ENCODE measurements at regions not wholly inside any gene's neighbourhood (a gene's known extent, or its start where the extent isn't known, plus 50 kb on each side); places are given as distances from the start of the nearest gene placed in this dataset.

GRCh38 chr7:68505721-68506120 lies 1092.6 kb upstream of the AUTS2 start:
- WGBS: 85% methylated on average over 4 of the region's 4 CpGs

GRCh38 chr7:68507668-68508067 lies 1090.6 kb upstream of the AUTS2 start:
- H3K9me3 ChIP-seq (ENCODE audit: control insufficient read depth in 4 of 4, low read length in 3 of 4): peaks cover 2 to 19% (median 15%) of the 10 kb centered on the region in 4 donors
- no peaks in the 10 kb centered on the region for H3K36me3 ChIP-seq (ENCODE audit: control insufficient read depth in 4 of 4, insufficient read depth in 3 of 4, low read depth in 1 of 4, low read length in 3 of 4)
- H3K27me3 ChIP-seq (ENCODE audit: control insufficient read depth in 4 of 4, insufficient read depth in 4 of 4, low read length in 3 of 4): no peaks in the 10 kb centered on the region
- H3K4me1 ChIP-seq (ENCODE audit: control insufficient read depth in 4 of 4, insufficient read depth in 4 of 4, low read length in 3 of 4): no peaks in the 10 kb centered on the region
- H3K4me3 ChIP-seq (ENCODE audit: low read depth in 1 of 3, low read length in 3 of 3): no peak overlapping the region
- TF ChIP-seq FOXA2 (IDR thresholded peaks at IDR 0.05) (no peak), REST (IDR thresholded peaks at IDR 0.05) (no peak), HNF4G (IDR thresholded peaks at IDR 0.05) (no peak)
- H3K9ac ChIP-seq (ENCODE audit: low read depth in 1 of 2, low read length in 2 of 2): no peak overlapping the region
- 77% methylated on average over 4 of the region's 4 CpGs for WGBS
- no peak for DNase-seq (ENCODE audit: low spot score)
- no peak overlapping the region for H3K27ac ChIP-seq (ENCODE audit: low read depth in 1 of 2, low read length in 2 of 2)

More at GRCh38 chr7:68505721-68506120, 1092.6 kb upstream of the AUTS2 start:
- Histone ChIP-seq H3K4me1 (ENCODE audit: control insufficient read depth in 4 of 4, insufficient read depth in 4 of 4, low read length in 3 of 4) (no peaks in the 10 kb centered on the region), H3K27me3 (ENCODE audit: control insufficient read depth in 4 of 4, insufficient read depth in 4 of 4, low read length in 3 of 4) (no peaks in the 10 kb centered on the region), H3K27ac (ENCODE audit: low read depth in 1 of 2, low read length in 2 of 2) (no peak overlapping the region), H3K9ac (ENCODE audit: low read depth in 1 of 2, low read length in 2 of 2) (no peak overlapping the region), H3K9me3 (ENCODE audit: control insufficient read depth in 4 of 4, low read length in 3 of 4) (peaks cover 2 to 19% (median 14%) of the 10 kb centered on the region in 4 donors), H3K36me3 (ENCODE audit: control insufficient read depth in 4 of 4, insufficient read depth in 3 of 4, low read depth in 1 of 4, low read length in 3 of 4) (no peaks in the 10 kb centered on the region), H3K4me3 (ENCODE audit: low read depth in 1 of 3, low read length in 3 of 3) (no peak overlapping the region)
- DNase-seq (ENCODE audit: low spot score): no peak
- TF ChIP-seq MAX (IDR thresholded peaks at IDR 0.05): no peak
- TF ChIP-seq HNF4A (conservative IDR thresholded peaks at IDR 0.05): no peak
- TF ChIP-seq NR2F2 (IDR thresholded peaks at IDR 0.05): no peak
- no peak for TF ChIP-seq TAF1 (conservative IDR thresholded peaks at IDR 0.05)
- no peak for TF ChIP-seq RXRA (IDR thresholded peaks at IDR 0.05)
- no peak for TF ChIP-seq ATF3 (IDR thresholded peaks at IDR 0.05)
- TF ChIP-seq JUND (IDR thresholded peaks at IDR 0.05): no peak
- TF ChIP-seq ZBTB33 (IDR thresholded peaks at IDR 0.05): no peak
- no peak for TF ChIP-seq CTCF (IDR thresholded peaks at IDR 0.05; ENCODE audit: low read depth, low read length, missing input control)
- TF ChIP-seq YY1 (IDR thresholded peaks at IDR 0.05): no peak
- TF ChIP-seq FOXA1 (IDR thresholded peaks at IDR 0.05): no peak
- TF ChIP-seq GABPA (IDR thresholded peaks at IDR 0.05 in 1 of 2, conservative IDR thresholded peaks at IDR 0.05 in 1 of 2): no peak
- no peak for TF ChIP-seq EGR1 (IDR thresholded peaks at IDR 0.05; ENCODE audit: low read depth in 2 of 2)
- no peak for TF ChIP-seq SP1 (IDR thresholded peaks at IDR 0.05)
- TF ChIP-seq RAD21 (IDR thresholded peaks at IDR 0.05): no peak
- no peak for TF ChIP-seq FOXA2 (IDR thresholded peaks at IDR 0.05)
